GM12878 (cell line): ENCODE measurements at regions not wholly inside any gene's neighbourhood (a gene's known extent, or its start where the extent isn't known, plus 50 kb on each side); places are given as distances from the start of the nearest gene placed in this dataset.

ENCODE experiments used
- ATAC-seq: fragments of 200-7000 bp; cut with Tn5 transposase; 3 replicates; pipeline ENCODE4 v1.9.1; 2020; ENCODE audit warnings: mild to moderate bottlenecking, moderate library complexity
- BruUV-seq: library from RNA; stranded (reverse); fragments of 400-500 nt; replicated peaks from 2 replicates; lab custom pipeline; 2021; lab: Mats Ljungman, UMichigan
- CTCF ChIA-PET: fragments of 300-600 bp; sonication (Branson Sonifier 250); formaldehyde crosslinking; extraction: SDS; loops from one replicate; lab custom pipeline; 2021; ENCODE audit warnings: inconsistent platforms; lab: Yijun Ruan, JAX
- POLR2A ChIA-PET: fragments of 350-600 bp; formaldehyde crosslinking; extraction: SDS; loops from one replicate; lab custom pipeline; 2021; ENCODE audit warnings: inconsistent platforms; lab: Charles Lee
- RAD21 ChIA-PET: fragments of 300-600 bp; sonication (Branson Sonifier 250); formaldehyde crosslinking; loops from one replicate; lab custom pipeline; 2023; ENCODE audit warnings: antibody characterized with exemption; ENCODE audit not compliant: unreplicated experiment; lab: Charles Lee
- SMC1A ChIA-PET: fragments of 300-600 bp; sonication (Branson Sonifier 250); formaldehyde crosslinking; loops from one replicate; lab custom pipeline; 2023; ENCODE audit not compliant: unreplicated experiment, uncharacterized antibody; lab: Charles Lee
- DNase-seq: peaks from one replicate; pipeline ENCODE4 v3.0.0-alpha.2; 2011; ENCODE audit warnings: low read depth, low spot score
- FAIRE-seq: peaks from 3 replicates; lab custom pipeline; 2011; peaks lifted over from hg19 to GRCh38; lab: Jason Lieb, UNC
- H2AFZ ChIP-seq: 2 replicates; pipeline ENCODE4 v1.6.0; 2011; ENCODE audit warnings: low read depth, low read length, control low read depth; ENCODE audit not compliant: control insufficient read depth
- H3K27ac ChIP-seq: 2 replicates; pipeline ENCODE4 v1.5.1; 2011; ENCODE audit warnings: control low read depth; ENCODE audit not compliant: control insufficient read depth, insufficient read depth
- H3K27me3 ChIP-seq, 2 experiments: replicated peaks in 1 of 2; 2 replicates each; pipeline versions ENCODE4 v1.6.0 to v1.6.1; 2011; ENCODE audit warnings: low read length in 1 of 2; ENCODE audit not compliant: control insufficient read depth in 2 of 2, insufficient read depth in 2 of 2
- H3K36me3 ChIP-seq, 2 experiments: 2 replicates each; pipeline ENCODE4 v1.5.1; 2011; ENCODE audit warnings: low read length in 1 of 2; ENCODE audit not compliant: control insufficient read depth in 2 of 2, insufficient read depth in 2 of 2
- H3K4me1 ChIP-seq: 2 replicates; pipeline ENCODE4 v1.6.1; 2011; ENCODE audit warnings: mild to moderate bottlenecking, low read length, moderate library complexity, mixed read lengths; ENCODE audit not compliant: control insufficient read depth, insufficient read depth
- H3K4me2 ChIP-seq: 2 replicates; pipeline ENCODE4 v1.6.0; 2011; ENCODE audit warnings: control low read depth; ENCODE audit not compliant: control insufficient read depth, insufficient read depth
- H3K4me3 ChIP-seq: fragments of 200-600 bp; sonication (generic); 2 replicates; pipeline ENCODE4 v1.5.1; 2016
- H3K79me2 ChIP-seq: 2 replicates; pipeline ENCODE4 v1.6.0; 2011; ENCODE audit warnings: low read length; ENCODE audit not compliant: control insufficient read depth, insufficient read depth
- H3K9ac ChIP-seq: 2 replicates; pipeline ENCODE4 v1.8.0; 2011; ENCODE audit warnings: low read length, control low read depth, mixed read lengths; ENCODE audit not compliant: control insufficient read depth, insufficient read depth
- H3K9me3 ChIP-seq: replicated peaks from 3 replicates; pipeline ENCODE4 v1.5.1; 2011; ENCODE audit warnings: mild to moderate bottlenecking, low read length; ENCODE audit not compliant: control insufficient read depth, insufficient read depth
- H4K20me1 ChIP-seq: 2 replicates; pipeline ENCODE4 v1.6.0; 2011; ENCODE audit not compliant: control insufficient read depth, insufficient read depth
- CREB1 ChIP-seq: IDR thresholded peaks from 2 replicates; pipeline ENCODE4 v1.6.1; 2012; ENCODE audit warnings: low read depth, mild to moderate bottlenecking, inconsistent platforms
- CTCF ChIP-seq, 3 experiments: IDR thresholded peaks in 2 of 3; conservative IDR thresholded peaks in 1 of 3; 2 replicates each; pipeline ENCODE4 v1.5.1; 2011; ENCODE audit warnings: low read depth in 3 of 3, low read length in 3 of 3, mild to moderate bottlenecking in 3 of 3, control low read depth in 2 of 3, moderate library complexity in 2 of 3, inconsistent platforms in 1 of 3, mixed read lengths in 1 of 3; ENCODE audit not compliant: control insufficient read depth in 2 of 3, insufficient read depth in 1 of 3; ENCODE audit errors: extremely low read depth in 1 of 3
- ESRRA ChIP-seq: IDR thresholded peaks from 2 replicates; pipeline ENCODE4 v1.6.1; 2012; ENCODE audit warnings: mild to moderate bottlenecking, low read length, improper control_type of control experiment
- HDAC2 ChIP-seq: fragments of 200-600 bp; sonication (generic); IDR thresholded peaks from 2 replicates; pipeline ENCODE4 v1.6.1; 2017
- RUNX3 ChIP-seq: IDR thresholded peaks from 2 replicates; pipeline ENCODE4 v1.6.1; 2012; ENCODE audit warnings: low read length, inconsistent platforms
- SRF ChIP-seq, 2 experiments: IDR thresholded peaks; 2 replicates each; pipeline ENCODE4 v1.6.1; 2011; ENCODE audit warnings: low read depth in 2 of 2, low read length in 2 of 2, mild to moderate bottlenecking in 1 of 2, moderate library complexity in 1 of 2
- SUPT20H ChIP-seq: IDR thresholded peaks from 2 replicates; pipeline ENCODE4 v1.6.1; 2011; ENCODE audit warnings: low read depth, mild to moderate bottlenecking, low read length, moderate library complexity, borderline replicate concordance; ENCODE audit not compliant: control insufficient read depth
- TBL1XR1 ChIP-seq: IDR thresholded peaks from 2 replicates; pipeline ENCODE4 v1.6.1; 2012; ENCODE audit warnings: low read depth, low read length, improper control_type of control experiment
- WGBS: methylation state at CpG from one replicate; pipeline ENCODE4 v1.1.6; 2016; ENCODE audit warnings: low lambda C conversion rate; ENCODE audit not compliant: insufficient replicate concordance, insufficient coverage; ENCODE audit errors: missing lambda C conversion rate; 5-methylcytosine and 5-hydroxymethylcytosine counted together
- in situ Hi-C: fragments of 300-500 bp; cut with MboI; formaldehyde crosslinking; loops from 9 replicates; pipeline ENCODE4 v1.14.3; 2018; ENCODE audit warnings: mixed read lengths
- intact Hi-C: fragments of 100-400 bp; cut with micrococcal nuclease; formaldehyde crosslinking; loops from one replicate; pipeline ENCODE4 v1.14.2; 2022; ENCODE audit not compliant: unreplicated experiment
- TF ChIP-seq, protein P1 (sequence below): fragments of 450-650 bp; IDR thresholded peaks from 2 replicates; pipeline ENCODE4 v1.6.1; 2018; ENCODE audit warnings: borderline replicate concordance, mild to moderate bottlenecking; ENCODE audit not compliant: partially characterized antibody

DNA sequence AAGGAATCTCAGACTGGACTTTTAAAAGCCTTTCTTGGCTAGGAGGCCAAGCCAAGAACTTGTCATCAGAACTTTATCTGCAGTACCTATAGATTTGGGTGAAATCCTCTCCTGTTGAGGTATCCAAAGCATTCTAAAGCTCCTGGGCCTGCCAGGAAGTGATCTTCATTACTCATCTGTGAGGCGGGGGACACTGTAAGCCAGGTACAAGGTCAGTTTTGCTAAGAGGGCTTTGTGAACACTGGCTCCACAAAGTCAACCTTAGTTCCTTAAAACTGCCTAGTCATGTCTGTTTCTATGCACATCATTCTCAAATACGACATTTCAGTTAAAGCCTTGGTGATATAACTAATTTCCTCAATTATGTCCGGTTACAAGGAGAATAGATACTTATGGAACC lies 236.7 kb downstream of the PIK3R1 start:
- Histone ChIP-seq H3K4me3 (no peak overlapping the region), H3K27ac (no peak overlapping the region), H3K4me2 (no peak overlapping the region), H3K9me3 (no peaks in the 10 kb centered on the region; the same call in 2 of the 3 replicates), H4K20me1 (no peaks in the 10 kb centered on the region), H2AFZ (no peak overlapping the region), H3K27me3 (no peaks in the 10 kb centered on the region), H3K36me3 (no peaks in the 10 kb centered on the region), H3K9ac (no peak overlapping the region), H3K79me2 (no peaks in the 10 kb centered on the region), H3K4me1 (peaks cover under 1% of the 10 kb centered on the region)
- 69% methylated on average over 3 of the region's 3 CpGs for WGBS
- in situ Hi-C loops = no loop called here
- intact Hi-C loops = no loop called here
- ChIA-PET SMC1A (interaction anchor here (1.0 to 13.1 kb wide), 4 partner anchors 10 to 165 kb away, joined by 3 to 266 read pairs (median 72); no protein-coding TSS in a partner anchor), CTCF (interaction anchor here (0.8 to 1.6 kb wide), 2 partner anchors 11 to 166 kb away, joined by 4 to 7 read pairs; no protein-coding TSS in a partner anchor), RAD21 (interaction anchor here (0.8 to 13.2 kb wide), 4 partner anchors 11 to 165 kb away, joined by 3 to 190 read pairs (median 50); no protein-coding TSS in a partner anchor), POLR2A (interaction anchor here (0.6 kb wide), 1 partner anchor 40 kb away, joined by 3 read pairs; no protein-coding TSS in a partner anchor)
- no TSS peak for BruUV-seq
- FAIRE-seq (no peak), DNase-seq (no peak), ATAC-seq (no peak)
- no peak for TF ChIP-seq CTCF (IDR thresholded peaks at IDR 0.05 in 2 of 3, conservative IDR thresholded peaks at IDR 0.05 in 1 of 3; ENCODE audit: control insufficient read depth in 2 of 3, extremely low read depth in 1 of 3, insufficient read depth in 1 of 3, low read depth in 3 of 3, low read length in 3 of 3)

- 59% methylated on average over 3 of the region's 3 CpGs for WGBS
- Histone ChIP-seq H3K4me1 (no peaks in the 10 kb centered on the region; the same call in 1 of the 2 replicates), H3K9me3 (no peaks in the 10 kb centered on the region; the same call in 2 of the 3 replicates), H3K27me3 (no peaks in the 10 kb centered on the region), H3K36me3 (no peaks in the 10 kb centered on the region), H3K4me2 (no peak overlapping the region), H3K27ac (no peak overlapping the region), H3K9ac (no peak overlapping the region), H2AFZ (no peak overlapping the region), H4K20me1 (no peaks in the 10 kb centered on the region), H3K79me2 (no peaks in the 10 kb centered on the region), H3K4me3 (no peak overlapping the region)
- in situ Hi-C loops = no loop called here
- ChIA-PET RAD21 (interaction anchor here (1.2 to 5.5 kb wide), 2 partner anchors 12 to 167 kb away, joined by 5 to 43 read pairs; no protein-coding TSS in a partner anchor), SMC1A (interaction anchor here (1.3 to 4.2 kb wide), 5 partner anchors 8 to 167 kb away, joined by 3 to 33 read pairs (median 6); no protein-coding TSS in a partner anchor), CTCF (interaction anchor here (1.1 to 3.8 kb wide), 5 partner anchors 9 to 167 kb away, joined by 3 to 24 read pairs (median 3); no protein-coding TSS in a partner anchor), POLR2A (no interaction called here)
- FAIRE-seq (no peak), DNase-seq (no peak), ATAC-seq (no peak)
- intact Hi-C loops = no loop called here
- no TSS peak for BruUV-seq
- no peak for TF ChIP-seq CREB1
- TF ChIP-seq, protein P1, sequence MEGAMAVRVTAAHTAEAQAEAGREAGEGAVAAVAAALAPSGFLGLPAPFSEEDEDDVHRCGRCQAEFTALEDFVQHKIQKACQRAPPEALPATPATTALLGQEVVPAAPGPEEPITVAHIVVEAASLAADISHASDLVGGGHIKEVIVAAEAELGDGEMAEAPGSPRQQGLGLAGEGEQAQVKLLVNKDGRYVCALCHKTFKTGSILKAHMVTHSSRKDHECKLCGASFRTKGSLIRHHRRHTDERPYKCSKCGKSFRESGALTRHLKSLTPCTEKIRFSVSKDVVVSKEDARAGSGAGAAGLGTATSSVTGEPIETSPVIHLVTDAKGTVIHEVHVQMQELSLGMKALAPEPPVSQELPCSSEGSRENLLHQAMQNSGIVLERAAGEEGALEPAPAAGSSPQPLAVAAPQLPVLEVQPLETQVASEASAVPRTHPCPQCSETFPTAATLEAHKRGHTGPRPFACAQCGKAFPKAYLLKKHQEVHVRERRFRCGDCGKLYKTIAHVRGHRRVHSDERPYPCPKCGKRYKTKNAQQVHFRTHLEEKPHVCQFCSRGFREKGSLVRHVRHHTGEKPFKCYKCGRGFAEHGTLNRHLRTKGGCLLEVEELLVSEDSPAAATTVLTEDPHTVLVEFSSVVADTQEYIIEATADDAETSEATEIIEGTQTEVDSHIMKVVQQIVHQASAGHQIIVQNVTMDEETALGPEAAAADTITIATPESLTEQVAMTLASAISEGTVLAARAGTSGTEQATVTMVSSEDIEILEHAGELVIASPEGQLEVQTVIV = no peak
- no peak for TF ChIP-seq TBL1XR1
- TF ChIP-seq RUNX3 = no peak
- no peak for TF ChIP-seq SUPT20H
- TF ChIP-seq SRF (IDR thresholded peaks at IDR 0.05; ENCODE audit: low read depth in 2 of 2, low read length in 2 of 2) = no peak
- TF ChIP-seq HDAC2 = no peak
- no peak for TF ChIP-seq ESRRA
These were observed 238.6 kb downstream of the PIK3R1 start for GRCh38 chr5:68454172-68454571.
